Ishikawa (cell line): ENCODE measurements at regions not wholly inside any gene's neighbourhood (a gene's known extent, or its start where the extent isn't known, plus 50 kb on each side); places are given as distances from the start of the nearest gene placed in this dataset.

ENCODE experiments used
- EGR1 ChIP-seq: IDR thresholded peaks from 2 replicates; pipeline ENCODE4 v1.6.1; 2012
- EP300 ChIP-seq: IDR thresholded peaks from 2 replicates; pipeline ENCODE4 v1.6.1; 2012; ENCODE audit warnings: borderline replicate concordance
- TAF1 ChIP-seq: IDR thresholded peaks from 2 replicates; pipeline ENCODE4 v1.6.1; 2012; ENCODE audit warnings: low read depth, mild to moderate bottlenecking
- TCF12 ChIP-seq: IDR thresholded peaks from 2 replicates; pipeline ENCODE4 v1.6.1; 2012; ENCODE audit warnings: low read depth
- YY1 ChIP-seq: IDR thresholded peaks from 2 replicates; pipeline ENCODE4 v1.6.1; 2012; ENCODE audit warnings: low read depth
- ZBTB7A ChIP-seq: IDR thresholded peaks from 2 replicates; pipeline ENCODE4 v1.6.1; 2012; ENCODE audit warnings: low read depth
- TF ChIP-seq, protein P1 (sequence below): IDR thresholded peaks from 2 replicates; pipeline ENCODE4 v1.6.1; 2012; ENCODE audit warnings: low read depth, mild to moderate bottlenecking
- TF ChIP-seq, protein P2 (sequence below): IDR thresholded peaks from 2 replicates; pipeline ENCODE4 v1.6.1; 2012
- TF ChIP-seq, protein P3 (sequence below): IDR thresholded peaks from 2 replicates; pipeline ENCODE4 v1.6.1; 2012

DNA sequence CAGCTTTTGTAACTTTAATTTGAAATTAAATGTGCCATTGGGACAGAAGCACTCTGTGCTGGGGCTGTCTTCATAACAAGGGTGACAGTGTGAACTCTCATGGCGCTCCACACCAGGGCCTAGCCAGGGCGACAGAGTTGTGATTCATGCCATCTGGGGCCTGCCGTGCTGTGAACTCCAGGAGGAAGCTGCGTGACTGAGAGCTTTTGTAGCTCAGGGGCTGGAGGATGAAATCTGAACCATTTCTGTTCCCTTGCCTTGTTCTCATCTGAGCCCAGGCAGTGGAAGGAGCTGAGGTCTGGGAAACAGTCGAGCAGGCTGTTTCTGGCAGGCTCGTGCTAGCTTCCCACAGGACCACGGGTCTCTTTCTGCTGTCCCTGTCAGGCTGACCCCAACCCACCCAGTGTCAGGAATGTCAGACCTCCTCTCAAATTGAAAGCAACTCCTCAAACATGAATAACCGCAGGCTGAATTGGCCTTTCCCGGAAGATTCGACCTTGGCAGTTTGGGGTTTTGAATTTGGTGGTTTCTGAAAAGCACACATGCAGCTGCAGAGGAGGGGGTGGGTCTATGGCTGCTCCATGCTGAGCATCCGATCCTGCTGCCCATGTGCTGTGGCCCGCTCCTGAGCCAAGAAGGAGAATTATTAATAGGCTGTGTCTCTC, 69.2 kb upstream of the RPS23 start:
- TF ChIP-seq EP300 (no peak), ZBTB7A (no peak), TAF1 (no peak), EGR1 (no peak), TCF12 (no peak), YY1 (no peak)
- TF ChIP-seq, protein P1, sequence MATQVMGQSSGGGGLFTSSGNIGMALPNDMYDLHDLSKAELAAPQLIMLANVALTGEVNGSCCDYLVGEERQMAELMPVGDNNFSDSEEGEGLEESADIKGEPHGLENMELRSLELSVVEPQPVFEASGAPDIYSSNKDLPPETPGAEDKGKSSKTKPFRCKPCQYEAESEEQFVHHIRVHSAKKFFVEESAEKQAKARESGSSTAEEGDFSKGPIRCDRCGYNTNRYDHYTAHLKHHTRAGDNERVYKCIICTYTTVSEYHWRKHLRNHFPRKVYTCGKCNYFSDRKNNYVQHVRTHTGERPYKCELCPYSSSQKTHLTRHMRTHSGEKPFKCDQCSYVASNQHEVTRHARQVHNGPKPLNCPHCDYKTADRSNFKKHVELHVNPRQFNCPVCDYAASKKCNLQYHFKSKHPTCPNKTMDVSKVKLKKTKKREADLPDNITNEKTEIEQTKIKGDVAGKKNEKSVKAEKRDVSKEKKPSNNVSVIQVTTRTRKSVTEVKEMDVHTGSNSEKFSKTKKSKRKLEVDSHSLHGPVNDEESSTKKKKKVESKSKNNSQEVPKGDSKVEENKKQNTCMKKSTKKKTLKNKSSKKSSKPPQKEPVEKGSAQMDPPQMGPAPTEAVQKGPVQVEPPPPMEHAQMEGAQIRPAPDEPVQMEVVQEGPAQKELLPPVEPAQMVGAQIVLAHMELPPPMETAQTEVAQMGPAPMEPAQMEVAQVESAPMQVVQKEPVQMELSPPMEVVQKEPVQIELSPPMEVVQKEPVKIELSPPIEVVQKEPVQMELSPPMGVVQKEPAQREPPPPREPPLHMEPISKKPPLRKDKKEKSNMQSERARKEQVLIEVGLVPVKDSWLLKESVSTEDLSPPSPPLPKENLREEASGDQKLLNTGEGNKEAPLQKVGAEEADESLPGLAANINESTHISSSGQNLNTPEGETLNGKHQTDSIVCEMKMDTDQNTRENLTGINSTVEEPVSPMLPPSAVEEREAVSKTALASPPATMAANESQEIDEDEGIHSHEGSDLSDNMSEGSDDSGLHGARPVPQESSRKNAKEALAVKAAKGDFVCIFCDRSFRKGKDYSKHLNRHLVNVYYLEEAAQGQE, result no peak
- TF ChIP-seq, protein P2, sequence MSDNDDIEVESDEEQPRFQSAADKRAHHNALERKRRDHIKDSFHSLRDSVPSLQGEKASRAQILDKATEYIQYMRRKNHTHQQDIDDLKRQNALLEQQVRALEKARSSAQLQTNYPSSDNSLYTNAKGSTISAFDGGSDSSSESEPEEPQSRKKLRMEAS, result no peak
- TF ChIP-seq, protein P3, sequence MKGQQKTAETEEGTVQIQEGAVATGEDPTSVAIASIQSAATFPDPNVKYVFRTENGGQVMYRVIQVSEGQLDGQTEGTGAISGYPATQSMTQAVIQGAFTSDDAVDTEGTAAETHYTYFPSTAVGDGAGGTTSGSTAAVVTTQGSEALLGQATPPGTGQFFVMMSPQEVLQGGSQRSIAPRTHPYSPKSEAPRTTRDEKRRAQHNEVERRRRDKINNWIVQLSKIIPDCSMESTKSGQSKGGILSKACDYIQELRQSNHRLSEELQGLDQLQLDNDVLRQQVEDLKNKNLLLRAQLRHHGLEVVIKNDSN, result no peak
